ENCODE measurements at regions not wholly inside any gene's neighbourhood (a gene's known extent, or its start where the extent isn't known, plus 50 kb on each side); places are given as distances from the start of the nearest gene placed in this dataset.

DNA sequence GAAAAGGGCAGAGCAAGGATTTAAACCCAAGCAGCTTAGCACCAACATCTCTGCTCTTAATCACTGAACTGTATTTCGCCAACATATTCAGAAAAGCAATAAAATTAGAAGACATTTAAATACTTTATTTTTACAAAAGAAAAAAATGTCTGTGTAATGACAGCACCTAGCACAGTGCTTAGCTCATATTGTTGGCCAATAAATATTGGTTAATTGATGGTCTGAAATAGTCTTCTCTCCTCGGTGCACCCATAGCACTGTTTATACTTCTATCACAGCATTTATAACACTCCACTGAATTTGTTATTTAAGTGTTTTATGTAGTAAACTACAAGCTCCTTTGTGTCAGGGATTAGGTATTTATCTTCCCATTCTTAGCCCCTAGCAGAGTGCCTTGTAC, 70.9 kb upstream of the PLPPR4 start:
- FAIRE-seq, result no peak
- dilution Hi-C loops (cut with MboI; ENCODE audit: extremely low pct_ligation_motif_present, low sequenced_read_pairs), result no loop called here

DNA sequence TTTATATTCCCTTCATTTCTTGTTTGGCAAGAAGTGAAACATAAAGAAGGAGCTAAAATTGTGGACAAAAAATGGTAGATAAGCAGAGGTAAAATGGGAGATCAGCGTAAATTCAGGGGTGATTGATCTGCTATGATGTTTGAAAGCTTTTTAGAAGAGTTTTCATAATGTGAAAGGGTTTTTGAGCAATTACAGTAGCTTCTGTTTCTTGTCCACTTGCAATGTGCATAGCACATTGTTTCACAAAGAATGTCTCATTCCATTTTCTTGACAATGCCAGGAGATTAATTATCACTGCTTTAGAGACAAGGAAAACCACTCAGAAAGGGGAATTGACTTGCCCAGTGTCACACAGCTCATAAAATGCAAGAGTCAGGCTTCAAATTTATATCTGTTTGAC, 65.9 kb upstream of the PLPPR4 start:
- dilution Hi-C loops (cut with MboI; ENCODE audit: extremely low pct_ligation_motif_present, low sequenced_read_pairs), result no loop called here
- Histone ChIP-seq H4K20me1 (ENCODE audit: control insufficient read depth, extremely low read depth, insufficient read depth, low read length) (no peaks in the 10 kb centered on the region), H3K4me1 (ENCODE audit: control insufficient read depth, extremely low read depth, insufficient read depth, low read length) (no peaks in the 10 kb centered on the region), H3K9me3 (ENCODE audit: control insufficient read depth, low read depth, low read length) (no peaks in the 10 kb centered on the region), H3K4me2 (ENCODE audit: control insufficient read depth, extremely low read depth, insufficient read depth, low read depth, low read length) (no peak overlapping the region), H3K9me1 (ENCODE audit: control insufficient read depth, extremely low read depth, insufficient read depth, low read length) (no peaks in the 10 kb centered on the region), H3K27ac (ENCODE audit: control insufficient read depth, insufficient read depth, low read length) (no peak overlapping the region), H3K36me3 (ENCODE audit: control insufficient read depth in 2 of 2, extremely low read depth in 1 of 2, insufficient read depth in 2 of 2, low read length in 2 of 2) (no peaks in the 10 kb centered on the region), H2AFZ (ENCODE audit: control insufficient read depth, low read length) (no peak overlapping the region), H3K27me3 (ENCODE audit: control insufficient read depth, extremely low read depth, insufficient read depth, low read length) (no peaks in the 10 kb centered on the region), H3K4me3 (ENCODE audit: control insufficient read depth in 2 of 3, extremely low read depth in 1 of 3, insufficient read depth in 2 of 3, low read depth in 1 of 3, low read length in 3 of 3) (no peak overlapping the region), H3K9ac (ENCODE audit: control insufficient read depth, extremely low read depth, insufficient read depth, low read length) (no peak overlapping the region), H3K79me2 (ENCODE audit: control insufficient read depth, insufficient read depth, low read length) (no peaks in the 10 kb centered on the region)
- no peak for DNase-seq (ENCODE audit: low read depth, low spot score)
- FAIRE-seq, result no peak
- no peak for TF ChIP-seq EZH2 (IDR thresholded peaks at IDR 0.05; ENCODE audit: low read length)
- TF ChIP-seq, protein P1, sequence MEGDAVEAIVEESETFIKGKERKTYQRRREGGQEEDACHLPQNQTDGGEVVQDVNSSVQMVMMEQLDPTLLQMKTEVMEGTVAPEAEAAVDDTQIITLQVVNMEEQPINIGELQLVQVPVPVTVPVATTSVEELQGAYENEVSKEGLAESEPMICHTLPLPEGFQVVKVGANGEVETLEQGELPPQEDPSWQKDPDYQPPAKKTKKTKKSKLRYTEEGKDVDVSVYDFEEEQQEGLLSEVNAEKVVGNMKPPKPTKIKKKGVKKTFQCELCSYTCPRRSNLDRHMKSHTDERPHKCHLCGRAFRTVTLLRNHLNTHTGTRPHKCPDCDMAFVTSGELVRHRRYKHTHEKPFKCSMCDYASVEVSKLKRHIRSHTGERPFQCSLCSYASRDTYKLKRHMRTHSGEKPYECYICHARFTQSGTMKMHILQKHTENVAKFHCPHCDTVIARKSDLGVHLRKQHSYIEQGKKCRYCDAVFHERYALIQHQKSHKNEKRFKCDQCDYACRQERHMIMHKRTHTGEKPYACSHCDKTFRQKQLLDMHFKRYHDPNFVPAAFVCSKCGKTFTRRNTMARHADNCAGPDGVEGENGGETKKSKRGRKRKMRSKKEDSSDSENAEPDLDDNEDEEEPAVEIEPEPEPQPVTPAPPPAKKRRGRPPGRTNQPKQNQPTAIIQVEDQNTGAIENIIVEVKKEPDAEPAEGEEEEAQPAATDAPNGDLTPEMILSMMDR (optimal IDR thresholded peaks at IDR 0.05 in 1 of 3, IDR thresholded peaks at IDR 0.05 in 1 of 3, conservative IDR thresholded peaks at IDR 0.05 in 1 of 3; ENCODE audit: extremely low read depth in 1 of 3, insufficient read depth in 2 of 3, low read length in 3 of 3), result no peak

More for the DNA sequence above, 70.9 kb upstream of the PLPPR4 start:
- Histone ChIP-seq H3K4me2 (ENCODE audit: control insufficient read depth, extremely low read depth, insufficient read depth, low read depth, low read length) (no peak overlapping the region), H3K27me3 (ENCODE audit: control insufficient read depth, extremely low read depth, insufficient read depth, low read length) (no peaks in the 10 kb centered on the region), H3K4me1 (ENCODE audit: control insufficient read depth, extremely low read depth, insufficient read depth, low read length) (no peaks in the 10 kb centered on the region), H3K9me1 (ENCODE audit: control insufficient read depth, extremely low read depth, insufficient read depth, low read length) (no peaks in the 10 kb centered on the region), H4K20me1 (ENCODE audit: control insufficient read depth, extremely low read depth, insufficient read depth, low read length) (no peaks in the 10 kb centered on the region), H3K9ac (ENCODE audit: control insufficient read depth, extremely low read depth, insufficient read depth, low read length) (no peak overlapping the region), H3K79me2 (ENCODE audit: control insufficient read depth, insufficient read depth, low read length) (no peaks in the 10 kb centered on the region), H3K9me3 (ENCODE audit: control insufficient read depth, low read depth, low read length) (no peaks in the 10 kb centered on the region), H3K27ac (ENCODE audit: control insufficient read depth, insufficient read depth, low read length) (no peak overlapping the region), H3K36me3 (ENCODE audit: control insufficient read depth in 2 of 2, extremely low read depth in 1 of 2, insufficient read depth in 2 of 2, low read length in 2 of 2) (no peaks in the 10 kb centered on the region), H2AFZ (ENCODE audit: control insufficient read depth, low read length) (no peak overlapping the region), H3K4me3 (ENCODE audit: control insufficient read depth in 2 of 3, extremely low read depth in 1 of 3, insufficient read depth in 2 of 3, low read depth in 1 of 3, low read length in 3 of 3) (no peak overlapping the region)
- no peak for TF ChIP-seq EZH2 (IDR thresholded peaks at IDR 0.05; ENCODE audit: low read length)
- TF ChIP-seq, protein P1 (optimal IDR thresholded peaks at IDR 0.05 in 1 of 3, IDR thresholded peaks at IDR 0.05 in 1 of 3, conservative IDR thresholded peaks at IDR 0.05 in 1 of 3; ENCODE audit: extremely low read depth in 1 of 3, insufficient read depth in 2 of 3, low read length in 3 of 3), result no peak
- no peak for DNase-seq (ENCODE audit: low read depth, low spot score)
